H1 (cell line): ENCODE measurements at regions not wholly inside any gene's neighbourhood (a gene's known extent, or its start where the extent isn't known, plus 50 kb on each side); places are given as distances from the start of the nearest gene placed in this dataset.

Source experiments
- CTCF ChIA-PET: fragments of 300-600 bp; sonication (Branson Sonifier 250); formaldehyde crosslinking; loops from one replicate; lab custom pipeline; 2021; ENCODE audit not compliant: partially characterized antibody; lab: Charles Lee
- POLR2A ChIA-PET: fragments of 300-600 bp; sonication (Branson Sonifier 250); formaldehyde crosslinking; loops from one replicate; lab custom pipeline; 2021; ENCODE audit warnings: inconsistent platforms; ENCODE audit not compliant: partially characterized antibody; lab: Charles Lee
- DNase-seq, 2 experiments: peaks; one replicate each; pipeline versions ENCODE4 v3.0.0 to v3.0.0-alpha.2; 2010 to 2022; ENCODE audit warnings: low spot score in 2 of 2, low read depth in 1 of 2, mixed read lengths in 1 of 2
- FAIRE-seq: peaks from 2 replicates; lab custom pipeline; 2011; peaks lifted over from hg19 to GRCh38; lab: Jason Lieb, UNC
- H2AFZ ChIP-seq: 2 replicates; pipeline ENCODE4 v1.8.1; 2012; ENCODE audit warnings: low read length, inconsistent platforms
- H2AK5ac ChIP-seq: 2 replicates; pipeline ENCODE4 v1.6.1; 2013; ENCODE audit warnings: low read depth, low read length
- H2BK120ac ChIP-seq: replicated peaks from 2 replicates; pipeline ENCODE3; 2013; ENCODE audit warnings: low read depth, low read length, inconsistent platforms
- H2BK12ac ChIP-seq: 2 replicates; pipeline ENCODE4 v1.6.1; 2013; ENCODE audit warnings: low read depth, low read length
- H2BK15ac ChIP-seq: 2 replicates; pipeline ENCODE4 v1.6.1; 2013; ENCODE audit warnings: low read length
- H2BK20ac ChIP-seq: 2 replicates; pipeline ENCODE4 v1.6.1; 2013; ENCODE audit warnings: low read length
- H2BK5ac ChIP-seq: 2 replicates; pipeline ENCODE4 v1.6.1; 2013; ENCODE audit warnings: low read depth, low read length
- H3K14ac ChIP-seq: 2 replicates; pipeline ENCODE4 v1.6.1; 2013; ENCODE audit warnings: inconsistent platforms; ENCODE audit not compliant: insufficient read length
- H3K18ac ChIP-seq: 2 replicates; pipeline ENCODE4 v1.6.1; 2013; ENCODE audit warnings: low read length; ENCODE audit errors: extremely low read depth
- H3K23ac ChIP-seq: 2 replicates; pipeline ENCODE4 v1.6.1; 2013; ENCODE audit warnings: inconsistent platforms; ENCODE audit not compliant: insufficient read length
- H3K23me2 ChIP-seq: 2 replicates; pipeline ENCODE4 v1.6.1; 2013; ENCODE audit warnings: low read depth, low read length
- H3K27ac ChIP-seq: 2 replicates; pipeline ENCODE4 v1.6.1; 2011; ENCODE audit warnings: low read depth, low read length, inconsistent platforms
- H3K27me3 ChIP-seq, 4 experiments: replicated peaks in 1 of 4; 1 replicate in 1 of 4; 2 replicates in 3 of 4; pipeline versions ENCODE4 v1.6.1 to v1.8.1; 2011 to 2013; ENCODE audit warnings: low read length in 3 of 4, mild to moderate bottlenecking in 3 of 4, inconsistent platforms in 2 of 4, mixed read lengths in 2 of 4, moderate library complexity in 1 of 4; ENCODE audit not compliant: control insufficient read depth in 3 of 4, insufficient read depth in 3 of 4; ENCODE audit errors: extremely low read depth in 1 of 4
- H3K36me3 ChIP-seq, 4 experiments: 2 replicates each; pipeline versions ENCODE4 v1.6.1 to v1.8.1; 2011 to 2013; ENCODE audit warnings: mild to moderate bottlenecking in 4 of 4, low read length in 3 of 4, moderate library complexity in 2 of 4, control low read depth in 1 of 4, inconsistent platforms in 1 of 4; ENCODE audit not compliant: insufficient read depth in 4 of 4, control insufficient read depth in 2 of 4
- H3K4ac ChIP-seq: replicated peaks from 2 replicates; pipeline ENCODE3; 2013; ENCODE audit warnings: low read length, low read depth, mixed read lengths, inconsistent platforms; ENCODE audit not compliant: insufficient read length
- H3K4me1 ChIP-seq, 4 experiments: replicated peaks in 1 of 4; 1 replicate in 1 of 4; 2 replicates in 3 of 4; pipeline versions ENCODE4 v1.6.1 to v1.8.1; 2011 to 2013; ENCODE audit warnings: low read length in 3 of 4, inconsistent platforms in 2 of 4, mixed read lengths in 1 of 4; ENCODE audit not compliant: insufficient read depth in 4 of 4, control insufficient read depth in 3 of 4
- H3K4me2 ChIP-seq, 2 experiments: 2 replicates each; pipeline versions ENCODE4 v1.6.1 to v1.8.1; 2011 to 2013; ENCODE audit warnings: low read depth in 2 of 2, low read length in 2 of 2, control low read depth in 1 of 2, inconsistent platforms in 1 of 2, mild to moderate bottlenecking in 1 of 2; ENCODE audit not compliant: insufficient read depth in 1 of 2
- H3K4me3 ChIP-seq, 4 experiments: fragments of 200-600, 300-600 bp in 1 of 4; sonication (generic), shearing (Covaris generic), sonication (Bioruptor Twin) in 1 of 4; 2 replicates each; pipeline versions ENCODE4 v1.5.1 to v1.8.1; 2011 to 2016; ENCODE audit warnings: low read length in 4 of 4, low read depth in 3 of 4, control low read depth in 2 of 4, inconsistent platforms in 2 of 4, mild to moderate bottlenecking in 2 of 4, mixed read lengths in 1 of 4, moderate library complexity in 1 of 4; ENCODE audit not compliant: insufficient read depth in 2 of 4; ENCODE audit errors: extremely low read depth in 1 of 4
- H3K56ac ChIP-seq: replicated peaks from 2 replicates; pipeline ENCODE3; 2013; ENCODE audit warnings: low read depth, mild to moderate bottlenecking, mixed read lengths, low read length, inconsistent platforms; ENCODE audit not compliant: insufficient read length
- H3K79me1 ChIP-seq: 2 replicates; pipeline ENCODE4 v1.6.1; 2013; ENCODE audit warnings: low read depth, low read length, control low read depth
- H3K79me2 ChIP-seq, 2 experiments: 2 replicates each; pipeline versions ENCODE4 v1.6.1 to v1.8.1; 2012 to 2013; ENCODE audit warnings: low read length in 2 of 2, mild to moderate bottlenecking in 2 of 2, inconsistent platforms in 1 of 2; ENCODE audit not compliant: insufficient read depth in 2 of 2, control insufficient read depth in 1 of 2
- H3K9ac ChIP-seq, 4 experiments: replicated peaks in 1 of 4; 1 replicate in 1 of 4; 2 replicates in 3 of 4; pipeline versions ENCODE4 v1.6.1 to v1.8.1; 2011 to 2013; ENCODE audit warnings: low read depth in 3 of 4, low read length in 3 of 4, control low read depth in 2 of 4, mild to moderate bottlenecking in 2 of 4, moderate library complexity in 2 of 4, inconsistent platforms in 1 of 4; ENCODE audit errors: extremely low read depth in 1 of 4
- H3K9me3 ChIP-seq, 2 experiments: 2 replicates each; pipeline versions ENCODE4 v1.6.1 to v1.8.1; 2012 to 2013; ENCODE audit warnings: mild to moderate bottlenecking in 2 of 2, moderate library complexity in 2 of 2, control low read depth in 1 of 2, inconsistent platforms in 1 of 2, low read depth in 1 of 2, low read length in 1 of 2, mixed read lengths in 1 of 2; ENCODE audit not compliant: insufficient read depth in 2 of 2
- H4K20me1 ChIP-seq, 2 experiments: replicated peaks in 1 of 2; 2 replicates each; pipeline versions ENCODE3 to v1.8.1; 2011 to 2013; ENCODE audit warnings: inconsistent platforms in 2 of 2, low read length in 2 of 2, mild to moderate bottlenecking in 1 of 2; ENCODE audit not compliant: insufficient read depth in 2 of 2, control insufficient read depth in 1 of 2
- H4K5ac ChIP-seq: 2 replicates; pipeline ENCODE4 v1.6.1; 2013; ENCODE audit warnings: low read length, low read depth, mixed read lengths, inconsistent platforms; ENCODE audit not compliant: insufficient read length
- H4K8ac ChIP-seq: 2 replicates; pipeline ENCODE4 v1.8.0; 2013; ENCODE audit warnings: mild to moderate bottlenecking, moderate library complexity, low read length, inconsistent platforms; ENCODE audit not compliant: insufficient read depth; ENCODE audit errors: extremely low read depth
- H4K91ac ChIP-seq: replicated peaks from 2 replicates; pipeline ENCODE3; 2013; ENCODE audit warnings: low read length, mixed read lengths, inconsistent platforms; ENCODE audit not compliant: insufficient read length
- ASH2L ChIP-seq: fragments of 200-600, 300-600 bp; sonication (generic); IDR thresholded peaks from one replicate; pipeline ENCODE4 v1.7.1; 2017; ENCODE audit warnings: low read length
- BRCA1 ChIP-seq: IDR thresholded peaks from 2 replicates; pipeline ENCODE4 v1.6.1; 2012; ENCODE audit warnings: low read depth, low read length, improper control_type of control experiment
- CBX8 ChIP-seq: fragments of 300-800, 300-1000 bp; sonication (generic); IDR thresholded peaks from 2 replicates; pipeline ENCODE4 v1.7.1; 2016; ENCODE audit warnings: low read depth, low read length, borderline replicate concordance
- CEBPB ChIP-seq: IDR thresholded peaks from 2 replicates; pipeline ENCODE4 v1.6.1; 2012; ENCODE audit warnings: low read depth, low read length
- EZH2 ChIP-seq: fragments of 200-600 bp; sonication (generic); IDR thresholded peaks from 2 replicates; pipeline ENCODE4 v1.7.1; 2012; ENCODE audit warnings: low read depth, mild to moderate bottlenecking, moderate library complexity, low read length, inconsistent platforms; ENCODE audit not compliant: severe bottlenecking
- JUN ChIP-seq: IDR thresholded peaks from 2 replicates; pipeline ENCODE4 v1.6.1; 2011; ENCODE audit warnings: low read depth, mild to moderate bottlenecking, improper control_type of control experiment, low read length
- RAD21 ChIP-seq, 2 experiments: IDR thresholded peaks in 1 of 2; conservative IDR thresholded peaks in 1 of 2; 2 replicates each; pipeline ENCODE4 v1.6.1; 2011; ENCODE audit warnings: low read depth in 2 of 2, low read length in 2 of 2, improper control_type of control experiment in 1 of 2, inconsistent platforms in 1 of 2, mild to moderate bottlenecking in 1 of 2, moderate library complexity in 1 of 2
- YY1 ChIP-seq: IDR thresholded peaks from 2 replicates; pipeline ENCODE4 v1.6.1; 2011; ENCODE audit warnings: low read depth, mild to moderate bottlenecking, low read length
- WGBS, 2 experiments: shearing (Covaris generic) in 1 of 2; methylation state at CpG; one replicate each; pipeline versions ENCODE4 v1.1.6 to v1.1.7; 2013 to 2015; ENCODE audit warnings: low lambda C conversion rate in 2 of 2, mixed read lengths in 2 of 2, inconsistent platforms in 1 of 2, low coverage in 1 of 2, missing lambda C conversion rate in 1 of 2; ENCODE audit not compliant: insufficient replicate concordance in 2 of 2, insufficient coverage in 1 of 2, insufficient read length in 1 of 2; ENCODE audit errors: extremely low coverage in 1 of 2, missing lambda C conversion rate in 1 of 2; 5-methylcytosine and 5-hydroxymethylcytosine counted together

- H4K20me1 ChIP-seq: no peaks in the 10 kb centered on the region
- no peak overlapping the region for H4K5ac ChIP-seq
- POLR2A ChIA-PET: no interaction called here
- FAIRE-seq (no peak), DNase-seq (no peak)
- no peak overlapping the region for H3K4me3 ChIP-seq
- no peak overlapping the region for H2BK20ac ChIP-seq
- no peak overlapping the region for H2BK5ac ChIP-seq
- H4K91ac ChIP-seq: no peak overlapping the region
- H2AFZ ChIP-seq: no peak overlapping the region
- no peak overlapping the region for H3K56ac ChIP-seq
- no peak overlapping the region for H3K4me2 ChIP-seq
- H4K8ac ChIP-seq: no peak overlapping the region
- TF ChIP-seq BRCA1: no peak
- TF ChIP-seq JUN: no peak
- TF ChIP-seq CEBPB: no peak
- TF ChIP-seq EZH2: no peak
- TF ChIP-seq RAD21 (IDR thresholded peaks at IDR 0.05 in 1 of 2, conservative IDR thresholded peaks at IDR 0.05 in 1 of 2; ENCODE audit: low read depth in 2 of 2, low read length in 2 of 2): no peak
- TF ChIP-seq YY1: no peak
- TF ChIP-seq ASH2L: no peak
- no peak for TF ChIP-seq CBX8
- 0 out of 4 replicates have a peak, but pooled peaks cover 0 to 4% of the 10 kb centered on the region in 2 experiments for H3K9me3 ChIP-seq
- no peak overlapping the region for H2BK15ac ChIP-seq
- no peak overlapping the region for H3K4ac ChIP-seq
- H3K23me2 ChIP-seq: no peaks in the 10 kb centered on the region
- H3K18ac ChIP-seq: no peak overlapping the region
- no peak overlapping the region for H2AK5ac ChIP-seq
- H3K79me1 ChIP-seq: no peaks in the 10 kb centered on the region
- H3K79me2 ChIP-seq: no peaks in the 10 kb centered on the region
- no peak overlapping the region for H3K14ac ChIP-seq
- 96% methylated on average over 3 of the region's 3 CpGs; no CpG with 5 or more reads in 1 of the 2 experiments for WGBS, 2 experiments
- no peak overlapping the region for H3K9ac ChIP-seq
- no peak overlapping the region for H3K23ac ChIP-seq
- H2BK120ac ChIP-seq: no peak overlapping the region
- no peaks in the 10 kb centered on the region for H3K4me1 ChIP-seq
- no peaks in the 10 kb centered on the region for H3K36me3 ChIP-seq
- H2BK12ac ChIP-seq: no peak overlapping the region
- no peaks in the 10 kb centered on the region for H3K27me3 ChIP-seq
- H3K27ac ChIP-seq: no peak overlapping the region
- CTCF ChIA-PET: no interaction called here
Observed at GRCh38 chr3:165682734-165683133, 154.5 kb downstream of the BCHE start.
